Gastroesophageal sphincter (tissue), 3 donors: ENCODE measurements at regions not wholly inside any gene's neighbourhood (a gene's known extent, or its start where the extent isn't known, plus 50 kb on each side); places are given as distances from the start of the nearest gene placed in this dataset.

ENCODE experiments used
- CTCF ChIP-seq, 4 experiments: fragments of 200-600 bp in 2 of 4; fragments of 450-650 bp in 2 of 4; sonication (generic) in 1 of 4; IDR thresholded peaks; one replicate each; pipeline ENCODE4 v1.5.1; 2017 to 2019; ENCODE audit warnings: antibody characterized with exemption in 4 of 4, mild to moderate bottlenecking in 2 of 4, moderate library complexity in 2 of 4
- EP300 ChIP-seq: sonication (generic); formaldehyde crosslinking; IDR thresholded peaks from one replicate; pipeline ENCODE4 v1.6.1; 2017; ENCODE audit warnings: antibody characterized with exemption, mild to moderate bottlenecking
- POLR2A ChIP-seq, 2 donors: fragments of 450-650 bp; IDR thresholded peaks; one replicate each; pipeline ENCODE4 v1.6.1; 2017; ENCODE audit warnings: antibody characterized with exemption in 2 of 2, mild to moderate bottlenecking in 2 of 2, moderate library complexity in 1 of 2
- POLR2AphosphoS5 ChIP-seq: sonication (generic); formaldehyde crosslinking; IDR thresholded peaks from one replicate; pipeline ENCODE4 v1.6.1; 2017; ENCODE audit warnings: antibody characterized with exemption

GRCh38 chr18:1302861-1303260, 398.2 kb downstream of the ADCYAP1 start:
- TF ChIP-seq POLR2AphosphoS5 (no peak), CTCF (IDR thresholded peaks at IDR 0.05) (no peak), POLR2A (IDR thresholded peaks at IDR 0.05) (no peak), EP300 (no peak)
